Upper lobe of left lung (tissue), 6 donors: ENCODE measurements at regions not wholly inside any gene's neighbourhood (a gene's known extent, or its start where the extent isn't known, plus 50 kb on each side); places are given as distances from the start of the nearest gene placed in this dataset.

ENCODE experiments used
- ATAC-seq, 2 donors: fragments of 200-7000 bp; cut with Tn5 transposase; one replicate each; pipeline ENCODE4 v1.9.1; 2022; ENCODE audit warnings: mild to moderate bottlenecking in 2 of 2, moderate library complexity in 2 of 2; ENCODE audit not compliant: low FRiP score in 2 of 2
- DNase-seq, 2 donors: peaks; one replicate each; pipeline ENCODE4 v3.0.0-alpha.2; 2019 to 2020
- H3K27ac ChIP-seq, 4 donors: fragments of 200-600 bp; sonication (generic); one replicate each; pipeline ENCODE4 v1.5.1; 2016 to 2019
- H3K27me3 ChIP-seq, 4 donors: fragments of 200-600 bp; sonication (generic); one replicate each; pipeline ENCODE4 v1.5.1; 2017 to 2019
- H3K36me3 ChIP-seq, 4 donors: fragments of 200-600 bp; sonication (generic); one replicate each; pipeline ENCODE4 v1.5.1; 2016 to 2019
- H3K4me1 ChIP-seq, 4 donors: fragments of 200-600 bp; sonication (generic); one replicate each; pipeline ENCODE4 v1.5.1; 2018 to 2019
- H3K4me3 ChIP-seq, 4 donors: fragments of 200-600 bp; sonication (generic); one replicate each; pipeline ENCODE4 v1.5.1; 2017 to 2019; ENCODE audit warnings: mild to moderate bottlenecking in 2 of 4, moderate library complexity in 1 of 4
- H3K9me3 ChIP-seq, 4 donors: fragments of 200-600 bp; sonication (generic); one replicate each; pipeline ENCODE4 v1.5.1; 2018 to 2019
- EP300 ChIP-seq, 4 donors: sonication (generic); formaldehyde crosslinking; IDR thresholded peaks; one replicate each; pipeline ENCODE4 v1.5.1; 2017; ENCODE audit warnings: antibody characterized with exemption in 4 of 4, control low read depth in 2 of 4
- POLR2A ChIP-seq, 4 donors: fragments of 450-650 bp; IDR thresholded peaks; one replicate each; pipeline ENCODE4 v1.5.1; 2016 to 2017; ENCODE audit warnings: antibody characterized with exemption in 4 of 4, mild to moderate bottlenecking in 2 of 4
- POLR2AphosphoS5 ChIP-seq, 2 donors: sonication (generic); formaldehyde crosslinking; IDR thresholded peaks; one replicate each; pipeline ENCODE4 v1.5.1; 2017; ENCODE audit warnings: antibody characterized with exemption in 2 of 2
- WGBS, 2 donors: methylation state at CpG; one replicate each; pipeline ENCODE4 v1.1.5; 2017 to 2018; 5-methylcytosine and 5-hydroxymethylcytosine counted together
- TF ChIP-seq, protein P1 (sequence below), 6 experiments: fragments of 450-650 bp in 4 of 6; fragments of 200-600 bp in 2 of 6; sonication (generic) in 2 of 6; IDR thresholded peaks; one replicate each; pipeline ENCODE4 v1.5.1; 2016 to 2019; ENCODE audit warnings: antibody characterized with exemption in 6 of 6
- donor health status: DM: no; HTN: no; CAD: no; lungs with moderate emphysema.
- donor health status: DM: no; HTN: yes; CAD: no; lungs with severe emphysema.

DNA sequence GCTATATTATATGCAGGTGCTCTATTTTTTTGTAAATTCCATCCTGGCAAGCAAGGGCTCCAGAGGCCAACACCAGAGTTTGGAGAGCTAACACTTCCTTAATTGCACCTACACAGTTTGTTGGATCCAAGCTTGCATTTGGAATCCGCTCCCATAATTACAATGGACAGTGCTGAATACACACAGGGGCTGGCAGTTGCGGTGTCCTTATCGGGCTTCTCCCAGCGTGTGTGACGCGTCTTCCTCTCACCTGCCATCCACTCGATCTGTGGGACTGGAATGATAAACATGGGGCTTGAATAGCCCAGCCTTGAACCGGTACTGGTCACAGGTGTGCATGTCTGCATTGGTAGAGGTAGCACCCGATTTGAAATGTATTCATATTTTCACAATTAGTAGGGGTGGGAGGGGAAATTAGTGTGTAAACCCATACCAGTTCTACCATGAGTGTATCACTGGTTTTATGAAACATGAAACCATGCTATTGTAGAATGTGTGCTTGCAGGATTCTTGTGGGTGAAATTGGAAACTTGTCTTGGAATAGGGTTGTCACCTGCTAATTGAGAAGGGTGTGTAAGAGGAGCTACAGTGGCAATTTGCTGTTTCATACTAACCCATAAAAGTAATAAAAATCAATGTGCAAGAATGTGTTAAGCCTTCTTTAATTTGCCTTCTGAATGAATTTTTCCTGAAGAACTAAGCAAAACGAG lies 316.5 kb downstream of the WDR11 start:
- Histone ChIP-seq H3K27ac (no peak overlapping the region), H3K27me3 (no peaks in the 10 kb centered on the region), H3K36me3 (no peaks in the 10 kb centered on the region), H3K4me1 (peaks cover 0 to 11% (median 0%) of the 10 kb centered on the region in 4 donors), H3K4me3 (no peak overlapping the region), H3K9me3 (no peaks in the 10 kb centered on the region)
- 50 to 70% methylated on average over 6 to 10 of the region's 10 CpGs for WGBS, 2 donors
- TF ChIP-seq POLR2A (IDR thresholded peaks at IDR 0.05), result no peak
- no peak for DNase-seq
- ATAC-seq, result no peak

DNA sequence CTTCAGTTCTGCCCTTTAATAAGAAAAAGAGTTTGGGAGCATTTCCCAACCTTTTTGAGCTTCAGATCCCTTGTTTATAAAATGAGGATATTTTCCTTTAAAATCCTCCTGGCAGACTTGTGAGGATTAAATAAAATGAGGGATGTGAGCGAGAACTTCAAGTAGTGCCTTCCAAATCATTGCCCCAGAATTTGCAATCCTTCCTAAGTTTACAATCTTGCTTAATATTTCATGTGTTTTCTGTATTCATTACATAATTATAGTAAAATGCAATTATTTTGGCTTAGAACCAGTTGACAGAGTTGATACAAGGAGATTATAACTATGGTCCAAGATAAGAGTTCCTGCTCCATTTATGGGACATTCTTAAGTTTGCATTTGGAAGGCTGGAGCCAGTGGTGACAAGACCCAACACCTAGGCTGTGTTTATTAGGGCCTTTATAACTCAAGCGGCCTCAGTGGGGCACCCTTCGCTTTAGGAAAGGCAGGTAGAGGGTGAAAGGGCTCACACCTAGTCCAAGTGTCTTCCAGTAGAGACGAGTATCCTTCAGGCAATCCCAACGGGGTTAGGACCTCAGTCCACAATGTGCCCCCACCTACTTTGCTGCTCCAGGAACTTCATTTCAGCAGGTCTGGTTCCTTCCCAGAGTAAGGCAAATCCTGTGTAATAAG lies 317.5 kb downstream of the WDR11 start:
- H3K27me3 ChIP-seq, result no peaks in the 10 kb centered on the region
- WGBS, 2 donors, result 56 to 65% methylated on average over 5 of the region's 5 CpGs
- no peak for ATAC-seq
- H3K27ac ChIP-seq, result no peak overlapping the region
- no peak for DNase-seq
- H3K4me3 ChIP-seq, result no peak overlapping the region
- no peaks in the 10 kb centered on the region for H3K9me3 ChIP-seq
- no peaks in the 10 kb centered on the region for H3K36me3 ChIP-seq
- TF ChIP-seq EP300 (IDR thresholded peaks at IDR 0.05) (no peak), POLR2AphosphoS5 (IDR thresholded peaks at IDR 0.05) (no peak)
- H3K4me1 ChIP-seq, result peaks cover 0 to 11% (median 0%) of the 10 kb centered on the region in 4 donors

DNA sequence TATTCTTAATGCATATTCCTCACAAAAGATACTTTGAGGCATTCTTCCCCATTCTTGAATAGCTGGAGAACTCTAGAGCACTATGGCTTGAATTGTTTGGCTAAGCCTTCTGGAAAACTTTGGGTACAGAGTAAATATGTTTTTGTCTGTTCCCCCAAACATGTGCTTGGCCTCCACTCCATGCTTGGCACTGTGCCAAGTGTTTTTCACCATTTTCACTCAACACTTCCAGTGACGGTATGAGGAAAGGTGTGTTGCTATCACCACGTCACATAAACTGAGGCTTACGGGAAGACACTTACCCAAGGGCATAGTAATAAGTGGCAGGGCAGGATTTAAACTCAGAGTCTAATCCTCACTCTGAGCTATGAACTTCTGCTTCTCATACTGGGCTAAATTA lies 318.2 kb downstream of the WDR11 start:
- WGBS, 2 donors, result 70 to 95% methylated on average over 3 of the region's 3 CpGs
- no peak for ATAC-seq

DNA sequence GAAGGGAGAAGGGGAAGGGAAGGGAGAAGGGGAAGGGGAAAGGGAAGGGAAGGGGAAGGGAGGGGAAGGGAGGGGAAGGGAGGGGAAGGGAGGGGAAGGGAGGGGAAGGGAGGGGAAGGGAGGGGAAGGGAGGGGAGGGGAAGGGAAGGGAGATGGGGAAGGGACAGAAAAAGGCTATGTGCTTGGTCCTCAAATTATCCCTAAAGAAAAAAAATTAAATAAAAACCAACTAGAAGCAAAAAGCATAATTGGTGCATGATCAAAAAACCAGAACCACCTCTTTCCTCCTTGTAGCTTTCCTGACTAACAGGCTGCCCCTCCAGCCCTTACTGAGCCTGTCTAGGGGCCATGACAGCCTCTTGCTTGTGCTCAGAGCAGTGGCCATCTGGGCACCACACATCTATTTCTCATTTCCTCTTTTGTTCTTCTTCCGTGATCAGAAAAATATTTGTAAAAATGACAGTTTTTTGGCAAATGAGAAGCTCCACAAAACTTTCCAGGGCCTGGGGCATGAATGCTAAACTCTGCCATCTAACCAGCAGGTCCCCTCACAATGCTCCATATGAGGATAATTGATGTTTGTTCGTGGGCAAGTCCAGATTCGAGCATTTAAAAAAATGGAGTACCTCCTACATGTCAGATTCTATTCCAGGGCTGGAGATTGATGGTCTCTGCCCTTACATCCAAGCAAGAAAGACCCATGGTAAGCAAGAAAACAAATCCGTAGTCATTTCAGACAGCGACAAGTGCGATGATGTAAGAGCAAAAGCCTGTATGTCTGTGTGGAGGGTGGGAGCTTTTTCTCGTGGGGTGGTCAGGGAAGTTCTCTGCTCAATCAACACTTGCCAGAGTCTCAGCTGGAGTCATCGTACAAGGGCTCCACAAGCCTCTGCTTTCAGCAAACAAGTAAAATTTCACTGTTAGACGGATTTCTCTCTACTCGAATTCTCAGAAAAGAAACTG lies 320.9 kb downstream of the WDR11 start:
- no peak for TF ChIP-seq POLR2A (IDR thresholded peaks at IDR 0.05)
- TF ChIP-seq EP300 (IDR thresholded peaks at IDR 0.05), result no peak
- TF ChIP-seq POLR2AphosphoS5 (IDR thresholded peaks at IDR 0.05), result no peak
- TF ChIP-seq, protein P1, sequence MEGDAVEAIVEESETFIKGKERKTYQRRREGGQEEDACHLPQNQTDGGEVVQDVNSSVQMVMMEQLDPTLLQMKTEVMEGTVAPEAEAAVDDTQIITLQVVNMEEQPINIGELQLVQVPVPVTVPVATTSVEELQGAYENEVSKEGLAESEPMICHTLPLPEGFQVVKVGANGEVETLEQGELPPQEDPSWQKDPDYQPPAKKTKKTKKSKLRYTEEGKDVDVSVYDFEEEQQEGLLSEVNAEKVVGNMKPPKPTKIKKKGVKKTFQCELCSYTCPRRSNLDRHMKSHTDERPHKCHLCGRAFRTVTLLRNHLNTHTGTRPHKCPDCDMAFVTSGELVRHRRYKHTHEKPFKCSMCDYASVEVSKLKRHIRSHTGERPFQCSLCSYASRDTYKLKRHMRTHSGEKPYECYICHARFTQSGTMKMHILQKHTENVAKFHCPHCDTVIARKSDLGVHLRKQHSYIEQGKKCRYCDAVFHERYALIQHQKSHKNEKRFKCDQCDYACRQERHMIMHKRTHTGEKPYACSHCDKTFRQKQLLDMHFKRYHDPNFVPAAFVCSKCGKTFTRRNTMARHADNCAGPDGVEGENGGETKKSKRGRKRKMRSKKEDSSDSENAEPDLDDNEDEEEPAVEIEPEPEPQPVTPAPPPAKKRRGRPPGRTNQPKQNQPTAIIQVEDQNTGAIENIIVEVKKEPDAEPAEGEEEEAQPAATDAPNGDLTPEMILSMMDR (IDR thresholded peaks at IDR 0.05), result no peak
- no peak for ATAC-seq
- WGBS, 2 donors, result 56 to 61% methylated on average over 10 of the region's 10 CpGs
- H3K36me3 ChIP-seq, result no peaks in the 10 kb centered on the region
- H3K27ac ChIP-seq, result no peak overlapping the region
- no peak overlapping the region for H3K4me3 ChIP-seq
- H3K27me3 ChIP-seq, result no peaks in the 10 kb centered on the region
- H3K9me3 ChIP-seq, result no peaks in the 10 kb centered on the region
- peaks cover 0 to 11% (median 0%) of the 10 kb centered on the region in 4 donors for H3K4me1 ChIP-seq
- no peak for DNase-seq

More for the DNA sequence above, 318.2 kb downstream of the WDR11 start:
- Histone ChIP-seq H3K27ac (no peak overlapping the region), H3K4me1 (peaks cover 0 to 11% (median 0%) of the 10 kb centered on the region in 4 donors), H3K27me3 (no peaks in the 10 kb centered on the region), H3K4me3 (no peak overlapping the region), H3K9me3 (no peaks in the 10 kb centered on the region), H3K36me3 (no peaks in the 10 kb centered on the region)
- no peak for DNase-seq
- TF ChIP-seq POLR2AphosphoS5 (IDR thresholded peaks at IDR 0.05), result no peak
- no peak for TF ChIP-seq EP300 (IDR thresholded peaks at IDR 0.05)
- no peak for TF ChIP-seq POLR2A (IDR thresholded peaks at IDR 0.05)
- TF ChIP-seq, protein P1 (IDR thresholded peaks at IDR 0.05), result no peak

DNA sequence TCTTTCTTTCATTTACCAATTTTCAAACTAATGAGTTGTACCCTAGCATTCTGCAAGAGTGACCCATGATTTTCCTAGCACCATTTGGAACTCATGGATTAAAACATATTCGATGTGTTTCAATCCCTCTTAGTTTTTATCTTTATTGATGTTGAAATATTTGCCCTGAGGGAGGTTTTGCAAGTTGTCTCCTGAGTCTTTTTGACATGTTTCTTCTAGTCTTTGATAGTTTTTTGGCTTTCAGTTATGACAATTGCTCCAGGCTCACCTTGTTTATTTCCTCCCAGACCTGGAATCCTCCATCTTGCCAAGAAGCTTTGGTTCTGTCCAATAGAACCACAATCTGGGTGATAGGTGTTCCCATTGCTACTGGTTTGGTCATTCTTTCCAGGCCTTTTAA lies 327.8 kb downstream of the WDR11 start:
- 52 to 62% methylated on average over 1 of the region's 1 CpG for WGBS, 2 donors
- ATAC-seq (no peak), DNase-seq (no peak)
- Histone ChIP-seq H3K27ac (no peak overlapping the region), H3K27me3 (no peaks in the 10 kb centered on the region), H3K4me3 (no peak overlapping the region), H3K4me1 (no peaks in the 10 kb centered on the region), H3K9me3 (no peaks in the 10 kb centered on the region), H3K36me3 (no peaks in the 10 kb centered on the region)
- TF ChIP-seq POLR2A (IDR thresholded peaks at IDR 0.05) (no peak), EP300 (IDR thresholded peaks at IDR 0.05) (no peak), POLR2AphosphoS5 (IDR thresholded peaks at IDR 0.05) (no peak)
- TF ChIP-seq, protein P1 (IDR thresholded peaks at IDR 0.05), result no peak
